GM18873 (cell line): ENCODE measurements at regions not wholly inside any gene's neighbourhood (a gene's known extent, or its start where the extent isn't known, plus 50 kb on each side); places are given as distances from the start of the nearest gene placed in this dataset.
"Not testable (repeated sequence)": the region's sequence is repeated elsewhere in the genome, so short reads cannot be mapped to it uniquely, and the experiment has no call there.

Source experiments
- ATAC-seq: cut with Tn5 transposase; IDR thresholded peaks from one replicate; pipeline ENCODE4 v1.9.1; 2021; ENCODE audit warnings: mild to moderate bottlenecking, moderate library complexity, moderate number of reproducible peaks; ENCODE audit not compliant: unreplicated experiment, low FRiP score

- ATAC-seq: no peak
Observed at GRCh38 chr14:43143106-43143505, 1364.0 kb downstream of the FSCB start.

GRCh38 chr14:43141636-43142191 is 1365.4 kb downstream of the FSCB start:
- ATAC-seq: no peak

- no peak for ATAC-seq
Observed at GRCh38 chr14:43140453-43140852, 1366.6 kb downstream of the FSCB start.

GRCh38 chr14:43135877-43136411 is 1371.1 kb downstream of the FSCB start:
- ATAC-seq: no peak

GRCh38 chr14:43132441-43132840 is 1374.6 kb downstream of the FSCB start:
- ATAC-seq: no peak

- not testable (repeated sequence) for ATAC-seq
Observed at GRCh38 chr14:43128429-43128828, 1378.7 kb downstream of the FSCB start.

- not testable (repeated sequence) for ATAC-seq
Observed at GRCh38 chr14:43127874-43128273, 1379.2 kb downstream of the FSCB start.

GRCh38 chr14:43123544-43123943 is 1383.5 kb downstream of the FSCB start:
- ATAC-seq: no peak

- no peak for ATAC-seq
Observed at GRCh38 chr14:43119672-43120071, 1387.4 kb downstream of the FSCB start.

- ATAC-seq: no peak
Observed at GRCh38 chr14:43116341-43116740, 1390.7 kb downstream of the FSCB start.

- no peak for ATAC-seq
Observed at GRCh38 chr14:43105305-43105704, 1401.8 kb downstream of the FSCB start.

- no peak for ATAC-seq
Observed at GRCh38 chr14:43090380-43090779, 1416.7 kb downstream of the FSCB start.

GRCh38 chr14:43087666-43088065 is 1419.4 kb downstream of the FSCB start:
- no peak for ATAC-seq

- ATAC-seq: no peak
Observed at GRCh38 chr14:43085819-43086218, 1421.3 kb downstream of the FSCB start.

GRCh38 chr14:43067372-43067771 is 1439.7 kb downstream of the FSCB start:
- ATAC-seq: not testable (repeated sequence)

GRCh38 chr14:43056106-43056505 is 1449.4 kb downstream of the LRFN5 start:
- no peak for ATAC-seq

- ATAC-seq: no peak
Observed at GRCh38 chr14:43052897-43053296, 1446.2 kb downstream of the LRFN5 start.

- no peak for ATAC-seq
Observed at GRCh38 chr14:43043850-43044249, 1437.2 kb downstream of the LRFN5 start.

- no peak for ATAC-seq
Observed at GRCh38 chr14:43042408-43042807, 1435.7 kb downstream of the LRFN5 start.

GRCh38 chr14:43041976-43042375 is 1435.3 kb downstream of the LRFN5 start:
- ATAC-seq: no peak

- ATAC-seq: no peak
Observed at GRCh38 chr14:43041207-43041606, 1434.5 kb downstream of the LRFN5 start.

- ATAC-seq: no peak
Observed at GRCh38 chr14:43039881-43040280, 1433.2 kb downstream of the LRFN5 start.

GRCh38 chr14:43031598-43031997 is 1424.9 kb downstream of the LRFN5 start:
- no peak for ATAC-seq
